ENCODE measurements at regions not wholly inside any gene's neighbourhood (a gene's known extent, or its start where the extent isn't known, plus 50 kb on each side); places are given as distances from the start of the nearest gene placed in this dataset.

- DNase-seq (ENCODE audit: low read depth in 2 of 2), result no peak
Measured at GRCh38 chr11:79925570-79925969, 484.7 kb upstream of the TENM4 start.

- DNase-seq (ENCODE audit: low read depth in 2 of 2), result no peak
Measured at GRCh38 chr11:79922641-79923040, 481.8 kb upstream of the TENM4 start.

GRCh38 chr11:79920480-79920879 is 479.6 kb upstream of the TENM4 start:
- DNase-seq (ENCODE audit: low read depth in 2 of 2), result no peak

- DNase-seq (ENCODE audit: low read depth in 2 of 2), result no peak
Measured at GRCh38 chr11:79919350-79919749, 478.5 kb upstream of the TENM4 start.

- no peak for DNase-seq (ENCODE audit: low read depth in 2 of 2)
Measured at GRCh38 chr11:79918846-79919245, 478.0 kb upstream of the TENM4 start.

GRCh38 chr11:79906164-79906563 is 465.3 kb upstream of the TENM4 start:
- DNase-seq (ENCODE audit: low read depth in 2 of 2), result no peak

- peak; percentile 9 to 18 for DNase-seq (ENCODE audit: low read depth in 2 of 2)
Measured at GRCh38 chr11:79902493-79902892, 461.7 kb upstream of the TENM4 start.

- DNase-seq (ENCODE audit: low read depth in 2 of 2), result no peak
Measured at GRCh38 chr11:79897896-79898295, 457.1 kb upstream of the TENM4 start.

GRCh38 chr11:79896258-79896657 is 455.4 kb upstream of the TENM4 start:
- no peak for DNase-seq (ENCODE audit: low read depth in 2 of 2)

GRCh38 chr11:79894111-79894510 is 453.3 kb upstream of the TENM4 start:
- DNase-seq (ENCODE audit: low read depth in 2 of 2), result no peak

- no peak for DNase-seq (ENCODE audit: low read depth in 2 of 2)
Measured at GRCh38 chr11:79890272-79890671, 449.4 kb upstream of the TENM4 start.

GRCh38 chr11:79864882-79865281 is 424.1 kb upstream of the TENM4 start:
- DNase-seq (ENCODE audit: low read depth in 2 of 2), result no peak

GRCh38 chr11:79860336-79860735 is 419.5 kb upstream of the TENM4 start:
- DNase-seq (ENCODE audit: low read depth in 2 of 2), result no peak

- DNase-seq (ENCODE audit: low read depth in 2 of 2), result no peak
Measured at GRCh38 chr11:79857377-79858214, 416.8 kb upstream of the TENM4 start.

GRCh38 chr11:79852176-79852575 is 411.3 kb upstream of the TENM4 start:
- no peak for DNase-seq (ENCODE audit: low read depth in 2 of 2)

- DNase-seq (ENCODE audit: low read depth in 2 of 2), result no peak
Measured at GRCh38 chr11:79845002-79845709, 404.3 kb upstream of the TENM4 start.

- DNase-seq (ENCODE audit: low read depth in 2 of 2), result no peak
Measured at GRCh38 chr11:79834015-79834414, 393.2 kb upstream of the TENM4 start.

- DNase-seq (ENCODE audit: low read depth in 2 of 2), result no peak
Measured at GRCh38 chr11:79830446-79830845, 389.6 kb upstream of the TENM4 start.

- no peak for DNase-seq (ENCODE audit: low read depth in 2 of 2)
Measured at GRCh38 chr11:79829891-79830290, 389.1 kb upstream of the TENM4 start.

- no peak for DNase-seq (ENCODE audit: low read depth in 2 of 2)
Measured at GRCh38 chr11:79822766-79823165, 381.9 kb upstream of the TENM4 start.

GRCh38 chr11:79813551-79813950 is 372.7 kb upstream of the TENM4 start:
- DNase-seq (ENCODE audit: low read depth in 2 of 2), result no peak

- no peak for DNase-seq (ENCODE audit: low read depth in 2 of 2)
Measured at GRCh38 chr11:79809487-79809886, 368.7 kb upstream of the TENM4 start.

- no peak for DNase-seq (ENCODE audit: low read depth in 2 of 2)
Measured at GRCh38 chr11:79807506-79807905, 366.7 kb upstream of the TENM4 start.

Measured in fibroblast of skin of left quadriceps (primary cell).